ENCODE measurements at regions not wholly inside any gene's neighbourhood (a gene's known extent, or its start where the extent isn't known, plus 50 kb on each side); places are given as distances from the start of the nearest gene placed in this dataset.

GRCh38 chr6:48893048-48893447 is 570.0 kb downstream of the MMUT start:
- no peak for DNase-seq (ENCODE audit: low spot score)
- no peaks in the 10 kb centered on the region for H3K27me3 ChIP-seq (ENCODE audit: control insufficient read depth in 4 of 4, insufficient read depth in 4 of 4, low read length in 3 of 4)
- no peak overlapping the region for H3K27ac ChIP-seq (ENCODE audit: low read depth in 1 of 2, low read length in 2 of 2)
- no peaks in the 10 kb centered on the region for H3K4me1 ChIP-seq (ENCODE audit: control insufficient read depth in 4 of 4, insufficient read depth in 4 of 4, low read length in 3 of 4)
- no peaks in the 10 kb centered on the region for H3K36me3 ChIP-seq (ENCODE audit: control insufficient read depth in 4 of 4, insufficient read depth in 3 of 4, low read depth in 1 of 4, low read length in 3 of 4)
- H3K9me3 ChIP-seq (ENCODE audit: control insufficient read depth in 4 of 4, low read length in 3 of 4), result no peaks in the 10 kb centered on the region
- WGBS, result 76% methylated on average over 1 of the region's 1 CpG
- H3K4me3 ChIP-seq (ENCODE audit: low read depth in 1 of 3, low read length in 3 of 3), result no peak overlapping the region
- H3K9ac ChIP-seq (ENCODE audit: low read depth in 1 of 2, low read length in 2 of 2), result no peak overlapping the region
- no peak for TF ChIP-seq TAF1 (conservative IDR thresholded peaks at IDR 0.05)
- TF ChIP-seq JUND (IDR thresholded peaks at IDR 0.05), result no peak
- no peak for TF ChIP-seq ATF3 (IDR thresholded peaks at IDR 0.05)
- no peak for TF ChIP-seq FOXA2 (IDR thresholded peaks at IDR 0.05)
- no peak for TF ChIP-seq ZBTB33 (IDR thresholded peaks at IDR 0.05)
- TF ChIP-seq HNF4G (IDR thresholded peaks at IDR 0.05), result no peak
- no peak for TF ChIP-seq YY1 (IDR thresholded peaks at IDR 0.05)
- no peak for TF ChIP-seq REST (IDR thresholded peaks at IDR 0.05)

- TF ChIP-seq HNF4A (conservative IDR thresholded peaks at IDR 0.05) (no peak), CTCF (IDR thresholded peaks at IDR 0.05; ENCODE audit: low read depth, low read length, missing input control) (no peak), FOXA1 (IDR thresholded peaks at IDR 0.05) (no peak), FOXA2 (IDR thresholded peaks at IDR 0.05) (no peak), HNF4G (IDR thresholded peaks at IDR 0.05) (no peak)
- Histone ChIP-seq H3K27me3 (ENCODE audit: control insufficient read depth in 4 of 4, insufficient read depth in 4 of 4, low read length in 3 of 4) (no peaks in the 10 kb centered on the region), H3K9me3 (ENCODE audit: control insufficient read depth in 4 of 4, low read length in 3 of 4) (no peaks in the 10 kb centered on the region), H3K27ac (ENCODE audit: low read depth in 1 of 2, low read length in 2 of 2) (no peak overlapping the region), H3K4me3 (ENCODE audit: low read depth in 1 of 3, low read length in 3 of 3) (no peak overlapping the region), H3K9ac (ENCODE audit: low read depth in 1 of 2, low read length in 2 of 2) (no peak overlapping the region), H3K36me3 (ENCODE audit: control insufficient read depth in 4 of 4, insufficient read depth in 3 of 4, low read depth in 1 of 4, low read length in 3 of 4) (no peaks in the 10 kb centered on the region), H3K4me1 (ENCODE audit: control insufficient read depth in 4 of 4, insufficient read depth in 4 of 4, low read length in 3 of 4) (no peaks in the 10 kb centered on the region)
- WGBS, result 84% methylated on average over 3 of the region's 3 CpGs
- DNase-seq (ENCODE audit: low spot score), result no peak
These were observed 571.7 kb downstream of the MMUT start for GRCh38 chr6:48891308-48891707.

GRCh38 chr6:48889429-48889828 is 573.6 kb downstream of the MMUT start:
- DNase-seq (ENCODE audit: low spot score), result no peak
- Histone ChIP-seq H3K4me1 (ENCODE audit: control insufficient read depth in 4 of 4, insufficient read depth in 4 of 4, low read length in 3 of 4) (no peaks in the 10 kb centered on the region), H3K4me3 (ENCODE audit: low read depth in 1 of 3, low read length in 3 of 3) (no peak overlapping the region), H3K9ac (ENCODE audit: low read depth in 1 of 2, low read length in 2 of 2) (no peak overlapping the region), H3K36me3 (ENCODE audit: control insufficient read depth in 4 of 4, insufficient read depth in 3 of 4, low read depth in 1 of 4, low read length in 3 of 4) (no peaks in the 10 kb centered on the region), H3K27ac (ENCODE audit: low read depth in 1 of 2, low read length in 2 of 2) (no peak overlapping the region), H3K27me3 (ENCODE audit: control insufficient read depth in 4 of 4, insufficient read depth in 4 of 4, low read length in 3 of 4) (no peaks in the 10 kb centered on the region), H3K9me3 (ENCODE audit: control insufficient read depth in 4 of 4, low read length in 3 of 4) (no peaks in the 10 kb centered on the region)
- WGBS, result 84% methylated on average over 2 of the region's 2 CpGs
- no peak for TF ChIP-seq RAD21 (IDR thresholded peaks at IDR 0.05)
- no peak for TF ChIP-seq REST (IDR thresholded peaks at IDR 0.05)
- no peak for TF ChIP-seq ZBTB33 (IDR thresholded peaks at IDR 0.05)
- no peak for TF ChIP-seq HNF4A (conservative IDR thresholded peaks at IDR 0.05)
- no peak for TF ChIP-seq GABPA (IDR thresholded peaks at IDR 0.05 in 1 of 2, conservative IDR thresholded peaks at IDR 0.05 in 1 of 2)
- no peak for TF ChIP-seq TAF1 (conservative IDR thresholded peaks at IDR 0.05)
- no peak for TF ChIP-seq EGR1 (IDR thresholded peaks at IDR 0.05; ENCODE audit: low read depth in 2 of 2)
- TF ChIP-seq RXRA (IDR thresholded peaks at IDR 0.05), result no peak

Measured in liver (tissue), 8 donors.